ENCODE measurements at regions not wholly inside any gene's neighbourhood (a gene's known extent, or its start where the extent isn't known, plus 50 kb on each side); places are given as distances from the start of the nearest gene placed in this dataset.

- DNase-seq (ENCODE audit: low read depth), result no peak
Measured at GRCh38 chr13:106297283-106297682, 238.2 kb downstream of the EFNB2 start.

- DNase-seq (ENCODE audit: low read depth), result no peak
Measured at GRCh38 chr13:106296723-106297122, 238.7 kb downstream of the EFNB2 start.

- no peak for DNase-seq (ENCODE audit: low read depth)
Measured at GRCh38 chr13:106295971-106296370, 239.5 kb downstream of the EFNB2 start.

- no peak for DNase-seq (ENCODE audit: low read depth)
Measured at GRCh38 chr13:106291006-106291405, 244.5 kb downstream of the EFNB2 start.

- no peak for DNase-seq (ENCODE audit: low read depth)
Measured at GRCh38 chr13:106287351-106287750, 248.1 kb downstream of the EFNB2 start.

GRCh38 chr13:106286811-106287210, 248.7 kb downstream of the EFNB2 start:
- DNase-seq (ENCODE audit: low read depth), result no peak

GRCh38 chr13:106284358-106284757, 251.1 kb downstream of the EFNB2 start:
- no peak for DNase-seq (ENCODE audit: low read depth)

- no peak for DNase-seq (ENCODE audit: low read depth)
Measured at GRCh38 chr13:106281426-106281825, 254.0 kb downstream of the EFNB2 start.

- no peak for DNase-seq (ENCODE audit: low read depth)
Measured at GRCh38 chr13:106277484-106278154, 257.8 kb downstream of the EFNB2 start.

GRCh38 chr13:106276876-106277275, 258.6 kb downstream of the EFNB2 start:
- no peak for DNase-seq (ENCODE audit: low read depth)

- no peak for DNase-seq (ENCODE audit: low read depth)
Measured at GRCh38 chr13:106275446-106276032, 259.9 kb downstream of the EFNB2 start.

GRCh38 chr13:106274551-106275203, 260.8 kb downstream of the EFNB2 start:
- DNase-seq (ENCODE audit: low read depth), result no peak

- no peak for DNase-seq (ENCODE audit: low read depth)
Measured at GRCh38 chr13:106263801-106264200, 271.7 kb downstream of the EFNB2 start.

- DNase-seq (ENCODE audit: low read depth), result no peak
Measured at GRCh38 chr13:106262886-106263285, 272.6 kb downstream of the EFNB2 start.

- no peak for DNase-seq (ENCODE audit: low read depth)
Measured at GRCh38 chr13:106261450-106261849, 274.0 kb downstream of the EFNB2 start.

GRCh38 chr13:106260352-106260751, 275.1 kb downstream of the EFNB2 start:
- no peak for DNase-seq (ENCODE audit: low read depth)

- no peak for DNase-seq (ENCODE audit: low read depth)
Measured at GRCh38 chr13:106259928-106260327, 275.5 kb downstream of the EFNB2 start.

- DNase-seq (ENCODE audit: low read depth), result no peak
Measured at GRCh38 chr13:106246666-106247188, 288.7 kb downstream of the EFNB2 start.

- DNase-seq (ENCODE audit: low read depth), result no peak
Measured at GRCh38 chr13:106246242-106246641, 289.2 kb downstream of the EFNB2 start.

- no peak for DNase-seq (ENCODE audit: low read depth)
Measured at GRCh38 chr13:106243011-106243565, 292.4 kb downstream of the EFNB2 start.

GRCh38 chr13:106241974-106242953, 293.2 kb downstream of the EFNB2 start:
- no peak for DNase-seq (ENCODE audit: low read depth)

GRCh38 chr13:106238690-106239089, 296.8 kb downstream of the EFNB2 start:
- no peak for DNase-seq (ENCODE audit: low read depth)
